ENCODE measurements at regions not wholly inside any gene's neighbourhood (a gene's known extent, or its start where the extent isn't known, plus 50 kb on each side); places are given as distances from the start of the nearest gene placed in this dataset.
"Not testable (repeated sequence)": the region's sequence is repeated elsewhere in the genome, so short reads cannot be mapped to it uniquely, and the experiment has no call there.

DNA sequence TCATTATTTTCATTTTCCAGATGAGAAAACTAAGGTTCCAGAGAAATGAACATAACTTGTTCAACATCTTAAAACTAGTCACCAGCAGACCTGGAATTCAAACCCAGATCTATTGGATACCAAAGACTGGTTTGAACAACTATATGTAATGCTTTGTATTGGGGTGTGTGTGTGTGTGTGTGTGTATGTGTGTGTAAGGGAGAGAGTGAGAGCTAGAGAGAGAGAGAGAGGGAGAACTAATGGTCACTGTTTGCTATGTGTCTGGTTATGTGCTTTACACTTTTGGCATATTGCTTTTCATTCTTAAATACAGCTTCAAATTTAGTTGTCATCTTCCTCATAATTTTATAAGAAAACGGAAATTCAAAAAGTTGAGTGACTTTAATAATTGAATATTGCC lies 134.7 kb upstream of the ZNF217 start:
- Histone ChIP-seq H3K4me3 (replicated peaks; ENCODE audit: low read depth, low read length) (no peak overlapping the region), H3K27me3 (replicated peaks; ENCODE audit: control insufficient read depth, insufficient read depth, low read length) (no peaks in the 10 kb centered on the region), H3K36me3 (ENCODE audit: control insufficient read depth, insufficient read depth, low read length) (no peaks in the 10 kb centered on the region)
- no peak for DNase-seq (ENCODE audit: extremely low read depth, insufficient read length)
- TF ChIP-seq, protein P1, sequence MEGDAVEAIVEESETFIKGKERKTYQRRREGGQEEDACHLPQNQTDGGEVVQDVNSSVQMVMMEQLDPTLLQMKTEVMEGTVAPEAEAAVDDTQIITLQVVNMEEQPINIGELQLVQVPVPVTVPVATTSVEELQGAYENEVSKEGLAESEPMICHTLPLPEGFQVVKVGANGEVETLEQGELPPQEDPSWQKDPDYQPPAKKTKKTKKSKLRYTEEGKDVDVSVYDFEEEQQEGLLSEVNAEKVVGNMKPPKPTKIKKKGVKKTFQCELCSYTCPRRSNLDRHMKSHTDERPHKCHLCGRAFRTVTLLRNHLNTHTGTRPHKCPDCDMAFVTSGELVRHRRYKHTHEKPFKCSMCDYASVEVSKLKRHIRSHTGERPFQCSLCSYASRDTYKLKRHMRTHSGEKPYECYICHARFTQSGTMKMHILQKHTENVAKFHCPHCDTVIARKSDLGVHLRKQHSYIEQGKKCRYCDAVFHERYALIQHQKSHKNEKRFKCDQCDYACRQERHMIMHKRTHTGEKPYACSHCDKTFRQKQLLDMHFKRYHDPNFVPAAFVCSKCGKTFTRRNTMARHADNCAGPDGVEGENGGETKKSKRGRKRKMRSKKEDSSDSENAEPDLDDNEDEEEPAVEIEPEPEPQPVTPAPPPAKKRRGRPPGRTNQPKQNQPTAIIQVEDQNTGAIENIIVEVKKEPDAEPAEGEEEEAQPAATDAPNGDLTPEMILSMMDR (IDR thresholded peaks at IDR 0.05; ENCODE audit: insufficient read depth, low read length, poor library complexity, severe bottlenecking) = no peak

DNA sequence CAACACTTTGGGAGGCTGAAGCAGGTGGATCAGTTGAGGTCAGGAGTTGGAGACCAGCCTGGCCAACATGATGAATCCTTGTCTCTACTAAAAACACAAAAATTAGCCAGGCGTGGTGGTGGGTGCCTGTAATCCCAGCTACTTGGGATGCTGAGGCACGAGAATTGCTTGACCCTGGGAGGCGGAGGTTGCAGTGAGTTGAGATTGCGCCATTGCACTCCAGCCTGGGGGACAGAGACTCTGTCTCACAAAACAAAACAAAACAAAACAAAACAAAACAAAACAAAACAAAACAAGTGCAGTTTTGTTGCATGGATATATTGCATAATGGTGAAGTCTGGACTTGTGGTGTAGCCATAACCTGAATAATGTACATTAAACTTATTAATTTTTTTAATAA lies 133.6 kb upstream of the ZNF217 start:
- not testable (repeated sequence) for DNase-seq (ENCODE audit: extremely low read depth, insufficient read length); H3K27me3 ChIP-seq (replicated peaks; ENCODE audit: control insufficient read depth, insufficient read depth, low read length); H3K4me3 ChIP-seq (replicated peaks; ENCODE audit: low read depth, low read length); H3K36me3 ChIP-seq (ENCODE audit: control insufficient read depth, insufficient read depth, low read length)

DNA sequence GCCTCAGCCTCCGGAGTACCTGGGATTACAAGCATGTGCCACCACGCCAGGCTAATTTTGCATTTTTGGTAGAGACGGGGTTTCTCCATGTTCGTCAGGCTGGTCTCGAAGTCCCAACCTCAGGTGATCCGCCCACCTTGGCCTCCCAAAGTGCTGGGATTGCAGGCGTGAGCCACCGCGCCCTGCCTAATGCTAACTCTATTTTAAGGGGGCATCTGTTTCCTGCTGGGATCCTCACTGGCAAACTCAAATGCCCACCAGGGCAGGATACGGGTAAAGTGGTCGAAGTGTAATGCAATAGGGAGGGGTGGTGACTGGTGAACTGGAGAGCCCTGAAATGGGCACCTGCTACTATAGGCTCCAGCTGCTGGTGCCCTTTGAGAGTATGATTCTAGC lies 131.9 kb upstream of the ZNF217 start:
- no peaks in the 10 kb centered on the region for H3K36me3 ChIP-seq (ENCODE audit: control insufficient read depth, insufficient read depth, low read length)
- H3K27me3 ChIP-seq (replicated peaks; ENCODE audit: control insufficient read depth, insufficient read depth, low read length) = no peaks in the 10 kb centered on the region
- TF ChIP-seq, protein P1 (IDR thresholded peaks at IDR 0.05; ENCODE audit: insufficient read depth, low read length, poor library complexity, severe bottlenecking) = no peak
- no peak for DNase-seq (ENCODE audit: extremely low read depth, insufficient read length)
- H3K4me3 ChIP-seq (replicated peaks; ENCODE audit: low read depth, low read length) = no peak overlapping the region

DNA sequence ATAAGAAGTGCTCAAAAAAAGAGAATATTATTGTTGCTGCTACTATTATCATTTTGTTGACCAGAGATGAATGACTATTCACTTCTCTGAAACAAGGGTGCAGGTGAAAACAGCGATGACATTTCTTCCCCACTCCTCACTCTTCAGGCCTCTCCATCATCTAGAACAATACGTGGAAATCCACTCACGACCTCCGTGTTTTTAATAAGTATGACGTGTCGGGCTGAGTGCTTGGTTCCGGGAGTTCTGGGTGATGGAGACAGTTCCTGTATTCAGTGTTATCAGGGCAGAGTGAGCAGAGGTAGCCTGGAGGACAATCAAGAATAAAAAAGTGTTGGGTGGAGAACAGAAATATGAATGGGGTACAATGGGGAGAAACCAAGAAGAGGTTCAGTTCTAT lies 130.0 kb upstream of the ZNF217 start:
- TF ChIP-seq, protein P1 (IDR thresholded peaks at IDR 0.05; ENCODE audit: insufficient read depth, low read length, poor library complexity, severe bottlenecking) = no peak
- H3K27me3 ChIP-seq (replicated peaks; ENCODE audit: control insufficient read depth, insufficient read depth, low read length) = no peaks in the 10 kb centered on the region
- no peak for DNase-seq (ENCODE audit: extremely low read depth, insufficient read length)

DNA sequence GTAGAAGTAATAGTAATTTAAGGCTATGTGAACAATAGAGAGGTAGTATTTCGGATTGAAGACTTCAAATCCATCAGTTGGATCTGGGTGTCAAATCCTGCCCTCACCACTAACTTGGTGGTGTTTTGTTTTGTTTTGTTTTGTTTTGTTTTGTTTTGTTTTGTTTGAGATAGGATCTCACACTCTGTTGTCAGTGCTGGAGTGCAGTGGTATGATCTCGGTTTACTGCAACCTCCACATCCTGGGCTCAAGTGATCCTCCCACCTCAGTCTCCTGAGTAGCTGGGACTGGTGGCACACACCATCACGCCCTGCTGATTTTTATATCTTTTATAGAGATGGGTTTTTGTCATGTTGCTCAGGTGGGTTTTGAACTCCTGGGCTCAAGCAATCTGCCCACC lies 129.4 kb upstream of the ZNF217 start:
- H3K27me3 ChIP-seq (replicated peaks; ENCODE audit: control insufficient read depth, insufficient read depth, low read length) = no peaks in the 10 kb centered on the region
- TF ChIP-seq, protein P1 (IDR thresholded peaks at IDR 0.05; ENCODE audit: insufficient read depth, low read length, poor library complexity, severe bottlenecking) = no peak
- no peaks in the 10 kb centered on the region for H3K36me3 ChIP-seq (ENCODE audit: control insufficient read depth, insufficient read depth, low read length)
- DNase-seq (ENCODE audit: extremely low read depth, insufficient read length) = no peak
- H3K4me3 ChIP-seq (replicated peaks; ENCODE audit: low read depth, low read length) = no peak overlapping the region

More for the DNA sequence above, 130.0 kb upstream of the ZNF217 start:
- H3K4me3 ChIP-seq (replicated peaks; ENCODE audit: low read depth, low read length) = no peak overlapping the region
- H3K36me3 ChIP-seq (ENCODE audit: control insufficient read depth, insufficient read depth, low read length) = no peaks in the 10 kb centered on the region

DNA sequence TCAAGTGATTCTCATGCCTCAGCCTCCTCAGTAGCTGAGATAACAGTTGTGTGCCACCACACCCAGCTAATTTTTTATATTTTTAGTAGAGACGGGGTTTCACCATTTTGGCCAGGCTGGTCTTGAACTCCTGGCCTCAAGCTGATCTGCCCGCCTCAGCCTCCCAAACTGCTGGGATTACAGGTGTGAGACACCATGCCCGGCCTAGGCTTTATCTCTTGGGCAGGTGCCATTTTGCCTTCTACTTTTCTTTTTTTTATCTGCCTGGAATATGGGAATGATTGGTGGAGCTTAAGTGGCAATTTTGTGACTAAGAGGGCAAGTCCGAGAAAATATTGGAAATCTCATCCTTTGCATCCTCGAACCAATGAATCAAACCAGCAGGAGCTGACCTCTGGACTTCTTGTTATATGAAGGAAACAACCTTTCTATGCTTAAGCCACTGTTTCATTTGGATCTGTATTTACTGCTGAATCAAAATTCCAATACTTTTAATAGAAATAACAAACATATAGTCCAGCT lies 128.9 kb upstream of the ZNF217 start:
- no peak overlapping the region for H3K4me3 ChIP-seq (replicated peaks; ENCODE audit: low read depth, low read length)
- TF ChIP-seq, protein P1 (IDR thresholded peaks at IDR 0.05; ENCODE audit: insufficient read depth, low read length, poor library complexity, severe bottlenecking) = no peak
- no peak for DNase-seq (ENCODE audit: extremely low read depth, insufficient read length)
- H3K36me3 ChIP-seq (ENCODE audit: control insufficient read depth, insufficient read depth, low read length) = no peaks in the 10 kb centered on the region
- no peaks in the 10 kb centered on the region for H3K27me3 ChIP-seq (replicated peaks; ENCODE audit: control insufficient read depth, insufficient read depth, low read length)

DNA sequence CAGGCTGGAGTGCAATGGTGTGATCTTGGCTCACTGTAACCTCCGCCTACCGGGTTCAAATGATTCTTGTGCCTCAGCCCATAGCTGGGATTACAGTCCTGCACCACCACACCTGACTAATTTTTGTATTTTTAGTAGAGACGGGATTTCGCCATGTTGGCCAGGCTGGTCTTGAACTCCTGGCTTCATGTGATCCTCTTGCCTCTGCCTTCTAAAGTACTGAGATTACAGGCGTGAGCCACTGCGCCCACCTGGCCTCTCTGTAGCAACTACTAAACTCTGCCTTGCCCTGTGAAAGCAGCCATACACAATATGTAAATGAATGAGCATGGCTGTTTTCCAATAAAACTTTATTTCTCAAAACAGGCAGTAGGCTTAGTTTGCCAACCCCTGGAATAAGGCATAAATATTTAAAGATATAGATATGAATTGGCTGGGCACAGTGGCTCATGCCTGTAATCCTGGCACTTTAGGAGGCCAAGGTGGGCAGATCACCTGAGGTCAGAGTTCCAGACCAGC lies 127.9 kb upstream of the ZNF217 start:
- H3K27me3 ChIP-seq (replicated peaks; ENCODE audit: control insufficient read depth, insufficient read depth, low read length); H3K36me3 ChIP-seq (ENCODE audit: control insufficient read depth, insufficient read depth, low read length); DNase-seq (ENCODE audit: extremely low read depth, insufficient read length); H3K4me3 ChIP-seq (replicated peaks; ENCODE audit: low read depth, low read length): not testable (repeated sequence)

DNA sequence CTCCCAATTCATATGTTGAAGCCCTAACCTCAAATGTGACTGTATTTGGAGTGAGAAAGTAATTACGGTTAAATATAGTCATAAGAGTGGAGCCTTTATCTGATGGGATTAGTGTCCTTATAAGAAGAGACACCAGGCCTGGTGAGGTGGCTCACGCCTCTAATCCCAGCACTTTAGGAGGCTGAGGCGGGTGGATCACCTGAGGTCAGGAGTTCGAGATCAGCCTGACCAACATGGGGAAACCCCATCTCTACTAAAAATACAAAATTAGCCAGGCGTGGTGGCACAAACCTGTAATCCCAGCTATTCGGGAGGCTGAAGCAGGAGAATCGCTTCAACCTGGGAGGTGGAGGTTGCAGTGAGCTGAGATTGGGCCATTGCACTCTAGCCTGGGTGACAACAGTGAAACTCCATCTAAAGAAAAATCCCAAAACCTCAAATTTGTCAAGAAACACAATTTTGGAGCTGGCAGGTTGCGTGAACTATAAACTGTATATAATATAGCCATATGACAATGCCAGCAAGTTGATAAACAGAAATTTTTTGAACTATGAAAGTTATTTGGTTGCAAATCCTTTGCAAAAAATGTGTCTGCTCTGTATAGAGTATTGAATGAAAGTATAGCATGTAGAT lies 125.6 kb upstream of the ZNF217 start:
- not testable (repeated sequence) for H3K36me3 ChIP-seq (ENCODE audit: control insufficient read depth, insufficient read depth, low read length); H3K4me3 ChIP-seq (replicated peaks; ENCODE audit: low read depth, low read length); DNase-seq (ENCODE audit: extremely low read depth, insufficient read length); H3K27me3 ChIP-seq (replicated peaks; ENCODE audit: control insufficient read depth, insufficient read depth, low read length)
